ENCODE measurements at regions not wholly inside any gene's neighbourhood (a gene's known extent, or its start where the extent isn't known, plus 50 kb on each side); places are given as distances from the start of the nearest gene placed in this dataset.
A peak's percentile ranks its signal among the peaks of the same experiment; 100 is the strongest.

DNA sequence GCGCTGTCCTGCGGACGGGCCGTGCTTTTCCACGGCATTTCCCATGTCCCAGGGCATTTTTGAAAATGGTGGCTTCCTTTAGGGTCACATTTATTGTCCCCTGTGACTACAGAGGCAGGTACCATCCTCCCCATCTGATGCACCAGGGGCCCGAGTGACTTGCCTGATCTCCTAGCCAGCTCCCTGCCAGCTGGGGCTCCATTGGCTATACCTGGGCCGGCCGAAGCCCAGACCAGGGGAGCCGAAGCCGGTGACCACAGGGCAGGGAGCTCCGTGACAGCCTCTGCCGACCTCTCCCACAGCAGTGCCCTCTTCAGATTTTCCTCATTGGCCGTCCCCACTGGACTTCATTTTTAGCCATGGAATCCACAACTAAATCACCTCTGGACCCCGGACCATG lies 170.6 kb downstream of the RBFOX3 start:
- no peak for DNase-seq

DNA sequence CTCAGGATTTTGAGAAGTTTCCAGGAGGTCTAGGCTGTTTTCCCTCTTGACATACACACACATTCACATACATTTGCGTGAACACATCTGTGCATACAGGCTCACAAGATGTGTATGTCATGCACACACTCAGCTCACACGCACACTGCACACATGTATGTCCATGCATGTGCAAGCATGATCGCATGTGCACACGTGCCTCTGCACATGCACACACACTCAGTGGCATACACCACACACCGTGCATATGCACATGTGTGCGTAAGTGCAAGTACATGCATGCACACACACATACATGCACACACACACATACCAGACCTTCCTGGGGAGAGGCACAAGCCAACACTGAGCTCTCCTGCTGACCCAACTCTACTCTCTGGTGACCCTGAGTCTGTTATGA lies 171.4 kb downstream of the RBFOX3 start:
- no peak for DNase-seq

DNA sequence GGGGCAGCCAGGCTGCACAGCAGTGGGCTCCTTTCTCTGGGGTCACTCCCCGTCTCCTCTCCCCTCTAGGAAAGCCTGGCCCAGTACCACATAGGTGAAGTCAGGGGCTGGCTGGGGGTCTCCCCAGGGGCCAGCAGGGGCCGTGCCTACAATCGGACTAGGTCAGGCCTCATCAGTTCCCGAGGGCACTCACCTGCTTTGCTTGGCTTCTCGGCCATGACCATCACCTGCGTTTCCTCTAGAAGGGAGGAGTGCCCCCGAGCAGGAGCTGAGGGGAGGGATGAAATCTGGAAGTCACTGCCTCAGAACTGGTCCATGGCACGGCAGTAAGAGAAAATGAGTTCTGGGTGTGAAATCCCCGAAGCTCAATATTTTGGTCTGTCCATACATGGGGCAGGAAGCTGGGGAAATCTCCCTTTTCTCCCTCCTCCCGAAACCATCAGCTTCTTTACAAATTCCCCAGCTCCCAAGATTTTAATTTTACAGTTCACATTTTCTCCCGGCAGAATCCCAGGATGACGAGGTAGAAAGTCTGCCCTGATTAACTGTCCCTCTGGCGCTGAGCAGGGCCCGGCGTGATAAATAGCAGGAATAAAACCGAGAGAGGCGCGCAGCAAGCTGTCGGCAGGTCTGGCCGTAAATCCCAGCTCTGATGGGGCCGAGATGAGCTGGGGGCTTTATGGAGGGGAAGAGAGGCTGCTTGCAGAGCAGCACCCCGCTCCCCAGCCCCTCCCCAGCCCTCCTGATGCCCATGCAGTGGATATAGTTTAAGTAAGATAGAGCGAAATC lies 172.1 kb downstream of the RBFOX3 start:
- DNase-seq: no peak

DNA sequence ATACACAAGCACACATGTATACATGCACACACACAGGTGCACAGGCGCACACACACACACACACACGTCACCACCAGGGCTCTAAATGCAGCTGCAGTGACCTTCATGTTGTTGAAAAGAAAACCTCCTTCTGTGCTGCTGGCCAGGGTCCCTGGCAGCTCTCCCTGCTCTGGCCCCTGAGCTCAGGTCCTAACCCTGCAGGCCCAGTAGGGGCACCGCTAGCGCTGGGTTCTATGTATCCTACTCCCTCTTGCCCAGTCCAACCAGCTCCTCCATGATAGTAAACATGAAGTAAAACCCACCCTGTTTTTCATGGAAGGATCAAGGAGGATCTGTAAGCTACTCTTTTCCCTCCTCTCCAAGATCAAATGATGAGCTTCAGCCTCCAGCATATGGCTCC lies 172.8 kb downstream of the RBFOX3 start:
- DNase-seq: no peak

DNA sequence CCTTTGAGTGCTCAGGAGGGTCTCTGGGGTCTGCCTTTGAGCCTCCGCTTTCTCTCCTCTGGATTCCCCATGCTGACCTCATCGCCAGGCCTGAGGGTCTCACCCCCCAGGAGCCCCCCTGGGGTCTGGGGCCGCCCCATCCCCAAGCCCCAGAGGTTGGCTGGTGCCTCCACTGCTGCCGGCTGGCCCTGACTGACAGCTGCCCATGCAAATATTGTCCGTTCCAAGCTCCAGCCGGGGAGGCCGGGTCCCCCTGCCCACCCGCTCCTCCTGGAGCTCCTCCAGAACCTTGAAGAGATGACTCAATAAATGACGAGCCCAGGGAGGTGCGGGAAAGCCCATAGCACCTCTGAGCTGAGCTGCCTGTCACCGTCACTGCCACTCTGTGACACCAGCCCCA lies 173.8 kb downstream of the RBFOX3 start:
- DNase-seq: no peak

DNA sequence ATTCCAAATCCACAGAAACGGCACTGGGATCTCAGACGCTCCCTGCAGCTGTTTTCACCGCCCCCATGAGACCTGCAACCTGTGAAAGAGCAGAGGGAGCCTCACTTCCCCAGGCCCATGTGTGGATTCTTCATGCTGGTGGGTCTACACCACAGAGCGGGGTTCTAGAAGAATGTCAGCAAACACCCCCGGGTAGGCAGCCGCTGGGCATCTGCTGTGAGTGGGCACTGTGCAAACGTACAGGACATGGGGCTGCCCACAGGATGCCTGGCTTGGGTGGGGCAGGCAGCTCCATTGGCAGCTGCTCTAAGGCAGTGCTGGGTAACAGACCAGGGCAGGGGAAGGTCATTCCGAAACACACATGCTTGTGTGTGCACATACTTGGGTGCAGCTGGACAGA lies 174.9 kb downstream of the RBFOX3 start:
- no peak for DNase-seq

DNA sequence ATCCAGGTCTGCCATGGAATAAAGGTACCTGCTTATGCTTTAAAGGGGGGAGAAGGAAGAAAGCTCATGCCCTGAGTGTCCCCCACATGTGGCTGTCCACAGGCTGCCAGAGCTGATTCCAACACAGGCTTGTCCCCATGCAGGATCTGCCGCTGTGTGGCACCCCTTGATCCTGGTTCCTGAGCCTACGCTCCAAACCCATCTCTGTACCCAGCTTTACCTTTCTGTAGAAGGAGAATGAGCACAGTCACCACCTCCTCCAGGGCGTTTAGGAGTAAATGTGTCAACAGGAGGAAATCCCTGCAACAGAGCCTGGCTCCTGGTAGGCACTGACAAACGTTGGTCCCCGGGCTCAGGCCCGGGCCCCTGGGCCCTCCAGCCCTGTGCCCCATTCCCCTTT lies 175.6 kb downstream of the RBFOX3 start:
- no peak for DNase-seq

DNA sequence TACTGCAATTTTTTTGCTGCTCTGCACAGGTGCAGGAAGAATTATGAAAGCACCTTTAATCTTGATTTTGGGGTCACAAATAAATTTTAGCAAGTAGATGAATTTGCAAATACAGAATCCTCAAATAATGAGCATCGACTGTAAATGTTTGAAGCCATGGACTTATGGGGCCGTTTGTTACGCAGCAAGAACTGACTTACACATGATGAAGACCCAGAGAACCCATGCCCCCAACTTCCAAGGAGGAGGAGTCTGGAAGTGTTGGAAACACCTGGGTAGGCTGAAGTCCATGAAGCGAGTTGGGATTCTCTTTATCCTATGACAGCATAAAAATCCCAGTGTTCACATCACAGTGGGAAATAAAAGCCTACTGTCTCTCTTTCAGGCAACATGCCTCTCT lies 176.6 kb downstream of the RBFOX3 start:
- no peak for DNase-seq

DNA sequence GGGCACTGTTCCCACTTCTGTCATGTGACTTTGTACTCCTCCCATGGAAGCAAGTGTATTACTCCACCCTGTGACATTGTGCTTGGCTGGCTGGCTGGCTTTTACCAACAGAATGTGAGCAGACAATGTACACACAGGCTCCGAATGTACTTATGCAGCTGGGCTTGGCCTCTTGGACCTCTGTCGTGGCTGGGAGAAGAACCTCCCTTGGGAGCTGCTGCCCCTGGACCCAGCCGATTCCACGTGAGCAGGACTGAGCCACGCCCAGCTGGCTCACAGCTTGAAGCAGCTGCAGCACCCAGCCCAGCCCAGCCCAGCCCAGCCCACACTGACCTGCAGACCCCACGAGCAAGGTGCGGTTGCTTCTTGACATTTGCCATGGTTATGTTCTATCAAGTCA lies 177.5 kb downstream of the RBFOX3 start:
- DNase-seq: no peak

DNA sequence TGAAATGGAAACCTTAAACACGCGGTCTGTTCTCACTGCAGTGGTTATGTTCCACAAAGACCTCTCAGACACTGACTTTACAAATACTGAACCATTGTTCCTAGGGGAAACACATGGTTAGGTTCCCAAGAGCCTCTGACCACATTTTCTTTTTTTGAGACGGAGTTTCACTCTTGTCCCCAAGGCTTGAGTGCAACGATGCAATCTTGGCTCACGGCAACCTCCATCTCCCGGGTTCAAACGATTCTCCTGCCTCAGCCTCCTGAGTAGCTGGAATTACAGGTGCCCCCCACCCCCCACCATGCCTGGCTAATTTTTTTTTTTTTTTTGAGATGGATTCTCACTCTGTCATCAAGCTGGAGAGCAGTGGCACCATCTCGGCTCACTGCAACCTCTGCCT lies 179.7 kb downstream of the RBFOX3 start:
- DNase-seq: no peak

DNA sequence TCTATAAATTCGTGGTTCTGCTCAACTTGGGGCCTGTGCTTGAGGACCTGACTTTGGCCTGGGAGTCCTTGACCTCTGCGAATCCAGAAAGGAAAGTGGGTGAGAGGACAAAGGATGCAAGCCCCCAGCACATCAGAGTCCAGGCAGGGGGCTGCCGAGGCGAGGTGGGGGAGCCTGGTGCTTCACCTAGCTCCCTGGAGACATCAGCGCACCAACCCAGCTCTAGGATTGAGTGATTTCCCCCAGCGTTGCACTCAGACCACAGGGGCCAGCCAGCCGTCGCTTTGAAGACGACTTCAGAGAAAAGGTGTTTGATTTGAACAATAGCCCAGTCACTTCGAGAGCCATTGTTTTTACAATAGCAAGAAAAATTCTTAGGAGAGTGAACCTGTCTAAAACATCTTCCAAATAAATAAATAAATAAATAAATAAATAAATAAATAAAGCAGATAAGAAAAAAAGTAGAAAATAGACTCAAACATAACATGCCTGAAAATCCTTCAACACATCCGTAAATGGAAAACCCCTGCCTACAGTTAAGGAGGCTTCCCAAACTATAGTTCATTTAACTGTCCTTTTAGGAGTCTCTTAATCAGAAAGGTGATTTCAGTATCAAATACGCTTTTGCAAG lies 180.9 kb downstream of the RBFOX3 start:
- DNase-seq: no peak

DNA sequence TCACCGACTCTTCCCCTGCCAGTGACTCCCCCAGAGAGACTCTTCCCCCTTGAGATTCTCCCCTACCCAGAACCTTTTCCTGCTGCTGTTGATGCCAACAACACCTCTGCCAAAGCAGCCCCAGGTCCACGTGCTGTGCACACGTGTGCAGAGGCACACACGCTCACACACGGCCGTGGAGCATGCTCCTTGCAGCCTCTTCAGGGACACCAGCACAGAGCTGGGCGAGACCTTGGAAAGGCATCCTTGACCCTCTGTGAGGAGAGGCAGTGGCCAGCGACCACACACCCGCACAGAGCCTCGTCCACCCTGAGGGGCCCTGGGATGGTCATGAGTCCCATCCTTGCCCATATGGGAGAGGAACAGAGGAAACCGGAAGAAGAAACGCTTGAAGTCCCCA lies 181.9 kb downstream of the RBFOX3 start:
- no peak for DNase-seq

DNA sequence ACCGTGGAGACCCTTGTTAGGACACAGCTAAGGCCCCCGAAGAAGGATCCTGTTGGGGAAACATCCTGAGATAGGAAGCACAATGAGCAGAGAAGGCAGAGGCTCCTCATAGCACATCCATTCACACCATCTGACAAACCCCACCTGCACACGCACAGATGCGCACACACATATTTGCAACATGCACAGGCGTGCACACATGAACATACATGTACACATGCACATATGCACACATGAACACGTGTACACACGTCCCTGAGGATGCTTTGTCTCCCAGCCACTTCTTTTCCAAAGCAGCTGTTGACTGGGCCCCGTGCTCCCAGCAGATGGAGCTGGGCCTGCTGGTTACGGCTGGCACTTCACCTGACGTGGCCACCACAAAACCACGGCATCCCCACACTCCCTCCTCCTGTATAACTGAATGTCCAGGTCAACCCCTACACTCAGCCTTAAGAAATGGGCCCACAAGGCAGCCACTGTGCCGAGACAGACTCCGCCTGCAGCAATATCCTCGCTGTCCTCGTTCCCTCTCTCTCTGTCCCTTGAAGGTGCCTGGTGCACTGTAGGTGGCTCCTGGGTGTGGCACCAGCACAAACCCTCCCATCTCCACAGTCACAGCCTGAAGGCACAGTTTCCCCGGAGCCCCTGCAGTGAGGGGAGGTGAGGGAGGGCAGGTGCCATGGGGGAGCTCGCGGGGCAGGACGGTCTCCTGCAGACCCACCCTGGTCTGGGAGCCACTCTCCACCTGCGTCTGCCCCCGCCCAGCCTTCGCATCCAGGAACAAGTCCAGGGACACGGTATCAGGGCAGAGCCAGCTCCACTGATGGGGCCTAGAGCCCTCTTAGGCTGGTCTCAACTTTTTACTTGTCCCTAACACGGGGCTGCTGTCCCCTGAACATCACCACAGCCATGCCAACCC lies 183.0 kb downstream of the RBFOX3 start:
- no peak for DNase-seq

DNA sequence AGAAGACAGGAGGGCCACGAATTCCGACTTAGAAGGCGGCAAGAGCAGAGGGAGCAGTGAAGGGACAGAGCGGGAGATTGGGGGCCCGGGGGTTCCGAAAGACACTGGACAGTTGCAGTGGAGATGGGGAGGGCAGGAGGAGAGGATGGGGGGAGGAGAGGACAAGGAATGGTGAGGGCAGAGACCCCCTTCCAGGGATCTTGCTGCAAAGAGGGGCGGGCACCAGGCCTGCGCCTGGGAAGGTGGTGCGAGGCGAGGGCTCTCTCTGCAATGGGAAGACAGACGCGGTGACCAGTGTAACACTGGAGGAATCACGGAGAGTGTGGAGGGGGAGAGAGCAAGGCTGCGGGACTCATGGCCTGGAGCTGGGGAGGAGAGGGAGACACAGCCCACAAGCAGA lies 185.2 kb downstream of the RBFOX3 start:
- DNase-seq: no peak

DNA sequence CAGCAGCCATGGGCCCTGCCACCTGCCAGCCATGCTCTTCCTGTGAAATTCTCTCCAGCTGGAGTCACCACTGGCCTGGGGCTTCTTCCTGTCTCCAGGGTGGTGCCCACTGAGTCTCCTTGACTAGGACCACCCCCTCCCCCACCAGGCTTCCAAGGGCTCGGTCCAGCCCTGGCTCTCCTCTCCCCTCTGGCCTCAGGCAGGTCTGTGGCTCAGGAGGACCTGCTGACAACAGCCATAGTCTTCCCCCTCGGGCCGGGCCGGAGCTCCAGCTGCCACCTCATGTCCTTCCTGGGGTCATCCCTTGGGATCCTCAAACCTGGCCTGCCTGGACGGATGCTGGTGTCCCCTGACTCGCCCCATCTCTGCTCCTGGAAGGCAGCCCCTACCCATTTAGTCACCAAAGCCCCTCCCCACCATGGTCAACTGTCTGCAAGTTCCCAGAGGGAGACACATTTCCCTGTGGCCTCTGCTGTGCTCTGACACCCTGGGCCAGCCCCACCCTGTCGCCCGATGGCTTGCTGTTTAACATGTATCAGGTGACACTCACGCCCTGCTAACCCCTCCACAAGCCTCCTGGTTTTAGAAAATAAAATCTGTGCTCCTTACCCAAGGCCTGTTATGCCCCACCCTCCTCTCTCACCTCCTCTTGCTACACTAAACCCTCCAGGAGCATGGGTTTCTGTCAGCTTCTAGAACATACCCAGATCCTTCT lies 186.2 kb downstream of the RBFOX3 start:
- DNase-seq: no peak

DNA sequence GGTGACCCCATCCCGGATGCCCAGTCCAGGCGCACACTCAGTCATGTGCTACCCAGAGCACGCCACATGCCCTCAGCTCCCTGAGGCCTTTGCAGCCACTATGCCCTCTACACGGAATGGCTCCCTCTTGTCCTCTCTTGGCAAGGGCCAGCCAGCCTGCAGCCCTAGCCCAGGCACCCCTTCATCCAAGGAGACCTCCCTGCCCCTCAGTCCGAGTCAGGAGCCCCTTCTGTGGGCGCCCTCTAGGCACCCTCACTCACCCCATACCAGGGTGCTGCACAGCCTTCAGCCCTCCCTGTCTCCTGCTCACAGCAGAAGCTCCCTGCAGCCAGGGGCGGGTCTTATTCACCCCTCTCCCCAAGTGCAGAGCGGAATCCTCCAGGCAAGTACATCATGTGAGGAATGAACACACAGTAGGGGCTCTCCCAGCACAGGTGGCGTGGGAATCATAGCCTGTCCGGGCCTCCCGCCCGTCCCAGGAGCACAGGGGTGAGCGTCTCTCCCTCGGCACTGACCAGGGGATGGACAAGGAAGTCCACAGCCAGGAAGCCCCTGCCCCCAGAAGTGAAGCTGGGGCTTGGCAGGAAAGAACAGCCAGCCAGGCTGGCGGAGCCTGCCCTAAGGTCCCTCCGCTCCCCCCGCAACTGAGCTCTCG lies 186.9 kb downstream of the RBFOX3 start:
- DNase-seq: no peak

DNA sequence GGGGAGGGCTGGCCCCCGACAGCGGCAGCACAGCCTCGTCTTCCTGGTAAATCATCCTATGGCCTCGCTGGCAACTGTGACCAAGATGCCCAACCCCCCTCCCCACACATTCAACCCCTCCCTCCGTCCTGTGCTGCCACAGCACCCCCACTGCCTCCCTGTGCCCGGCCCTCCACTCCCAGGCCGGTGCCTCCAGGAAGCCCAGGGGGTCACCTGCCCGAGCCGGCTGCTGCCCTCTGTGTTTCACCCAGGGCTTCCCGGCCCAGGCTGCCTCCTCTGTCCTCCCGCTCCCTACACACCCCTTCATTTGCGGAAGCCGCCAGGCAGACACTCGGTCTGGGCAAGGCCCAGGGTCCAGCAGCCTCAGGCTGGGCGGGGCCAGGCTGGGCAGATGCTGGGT lies 188.6 kb downstream of the RBFOX3 start:
- DNase-seq: no peak

DNA sequence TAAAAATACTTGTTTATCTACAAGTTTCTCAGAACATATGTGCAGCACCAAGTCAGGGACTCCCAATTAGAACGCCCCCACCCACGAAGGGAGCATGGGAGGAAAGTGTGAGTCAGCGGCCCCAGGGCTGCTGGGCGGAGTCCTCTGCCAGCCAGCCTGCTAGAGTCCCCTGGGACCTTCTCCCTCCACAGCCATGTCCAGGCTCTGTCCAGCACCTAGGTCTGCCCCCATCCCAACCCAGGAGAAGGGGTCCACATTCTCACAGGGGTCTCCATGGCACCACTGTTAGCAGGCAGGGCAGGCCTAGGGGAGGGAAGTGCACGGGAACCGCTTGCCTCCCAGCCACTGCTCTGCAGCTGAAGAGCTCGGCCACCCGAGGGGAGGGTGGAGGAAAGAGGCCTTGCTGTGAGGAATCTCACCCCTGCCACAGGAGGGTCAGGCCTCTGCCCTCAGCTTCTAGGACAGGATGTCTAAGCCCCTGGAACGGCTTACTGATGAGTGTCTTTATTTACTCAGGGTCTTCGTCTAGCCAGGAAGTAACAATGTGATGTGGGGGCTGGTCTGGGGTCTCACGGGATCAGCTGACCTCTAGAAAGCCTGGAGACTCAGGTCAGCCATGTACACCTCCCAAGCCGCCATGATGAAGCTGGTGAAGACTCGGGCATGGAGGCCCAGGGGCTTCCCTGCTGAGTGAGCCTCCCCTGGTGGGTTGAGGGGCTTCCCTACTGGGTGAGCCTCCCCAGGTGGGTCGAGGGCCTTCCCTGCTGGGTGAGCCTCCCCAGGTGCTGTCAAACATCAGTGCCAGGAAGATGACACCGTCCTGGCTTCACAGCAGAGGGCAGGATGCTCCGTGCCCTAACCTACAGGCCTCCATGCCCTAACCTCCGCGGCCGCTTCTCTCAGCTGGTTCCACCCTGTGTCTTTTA lies 190.3 kb downstream of the RBFOX3 start:
- peak; percentile 44 for DNase-seq

DNA sequence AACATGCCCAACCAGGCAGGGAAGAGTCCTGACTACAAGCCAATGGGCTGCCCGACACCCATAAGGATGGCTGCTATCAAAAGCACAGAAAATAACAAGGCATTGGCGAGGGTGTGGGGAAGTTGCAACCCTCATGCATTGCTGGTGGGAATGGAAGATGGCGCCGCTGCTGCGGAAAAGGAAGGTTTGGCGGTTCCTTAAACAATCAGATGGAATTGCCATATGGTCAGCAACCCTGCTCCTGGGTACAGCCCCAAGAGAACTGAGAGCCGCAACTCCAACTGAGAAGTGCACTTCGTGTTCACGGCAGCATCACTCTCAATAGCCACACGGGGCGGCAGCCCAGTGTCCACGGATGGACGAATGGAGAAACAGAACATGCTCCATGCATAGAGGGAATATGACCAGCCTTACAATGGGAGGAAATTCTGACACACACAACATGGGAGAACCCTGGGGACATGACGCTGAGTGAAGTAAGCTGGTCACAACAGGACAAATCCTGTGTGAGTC lies 193.3 kb downstream of the RBFOX3 start:
- DNase-seq: no peak

DNA sequence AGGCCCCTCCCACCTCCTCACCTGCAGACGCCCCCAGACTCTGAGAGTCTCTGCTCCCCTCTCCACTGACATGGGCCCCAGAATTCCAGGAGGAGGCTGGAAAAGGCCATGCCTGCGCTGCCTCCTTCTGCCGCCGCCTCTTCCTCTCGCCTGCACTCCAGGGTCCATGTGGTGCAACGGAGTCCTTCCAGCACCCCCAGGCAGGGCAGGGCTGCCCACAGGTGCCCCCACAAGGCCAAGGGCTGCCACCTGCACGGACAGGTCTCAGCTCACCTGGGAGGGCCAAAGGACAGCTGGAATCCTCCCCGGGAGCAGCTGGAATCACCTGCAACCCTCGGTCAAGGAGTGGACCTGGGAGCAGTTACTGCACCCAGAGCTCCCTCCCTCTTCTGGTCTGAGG lies 194.9 kb downstream of the RBFOX3 start:
- DNase-seq: no peak

DNA sequence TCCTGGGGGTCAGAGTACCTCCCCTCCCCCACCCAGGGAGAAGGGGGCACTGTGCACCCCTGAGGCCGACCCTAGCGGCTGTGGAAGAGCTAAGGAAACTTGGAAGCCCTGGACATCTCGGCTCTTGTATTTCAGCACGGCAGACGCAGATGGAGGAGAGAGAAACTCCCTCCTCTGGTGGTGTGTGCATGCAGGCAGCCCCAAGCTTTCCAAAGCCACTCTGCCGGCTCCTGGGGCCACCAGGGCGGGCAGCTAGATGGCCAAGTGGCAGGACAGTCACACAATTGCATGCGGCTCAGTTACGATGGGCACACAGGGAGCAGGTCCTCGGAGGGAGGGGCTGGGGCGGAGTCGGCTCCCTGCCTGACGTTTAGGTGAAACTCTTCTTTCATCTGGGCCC lies 195.5 kb downstream of the RBFOX3 start:
- no peak for DNase-seq
